ENCODE measurements at regions not wholly inside any gene's neighbourhood (a gene's known extent, or its start where the extent isn't known, plus 50 kb on each side); places are given as distances from the start of the nearest gene placed in this dataset.

GRCh38 chr13:111398196-111398595 is 77.8 kb downstream of the TEX29 start:
- 100% methylated on average over 2 of the region's 3 CpGs for WGBS
- H3K4me3 ChIP-seq: no peak overlapping the region
- intact Hi-C loops (cut with DNase I): no loop called here
- no peak overlapping the region for H3K27ac ChIP-seq (replicated peaks in 1 of 4)
- no peaks in the 10 kb centered on the region for H3K4me1 ChIP-seq
- TF ChIP-seq POLR2AphosphoS5 (IDR thresholded peaks at IDR 0.05) (no peak), POLR2A (IDR thresholded peaks at IDR 0.05; ENCODE audit: low read depth) (no peak), CTCF (IDR thresholded peaks at IDR 0.05) (no peak), EP300 (IDR thresholded peaks at IDR 0.05) (no peak)
- DNase-seq (ENCODE audit: extremely low spot score): no peak
- H3K36me3 ChIP-seq: no peaks in the 10 kb centered on the region
- peaks cover 0 to 17% (median 0%) of the 10 kb centered on the region in 4 donors for H3K27me3 ChIP-seq
- no peaks in the 10 kb centered on the region for H3K9me3 ChIP-seq

- no peak for DNase-seq (ENCODE audit: extremely low spot score)
- Histone ChIP-seq H3K27ac (replicated peaks in 1 of 4) (no peak overlapping the region), H3K4me1 (no peaks in the 10 kb centered on the region), H3K36me3 (no peaks in the 10 kb centered on the region), H3K27me3 (peaks cover 0 to 23% (median 0%) of the 10 kb centered on the region in 4 donors), H3K4me3 (no peak overlapping the region), H3K9me3 (no peaks in the 10 kb centered on the region)
- TF ChIP-seq EP300 (IDR thresholded peaks at IDR 0.05) (no peak), POLR2AphosphoS5 (IDR thresholded peaks at IDR 0.05) (no peak), POLR2A (IDR thresholded peaks at IDR 0.05; ENCODE audit: low read depth) (no peak), CTCF (IDR thresholded peaks at IDR 0.05) (no peak)
- intact Hi-C loops (cut with DNase I): no loop called here
- WGBS: 88% methylated on average over 14 of the region's 18 CpGs
Measured at GRCh38 chr13:111398715-111399299, 78.4 kb downstream of the TEX29 start.

- WGBS: 84% methylated on average over 10 of the region's 11 CpGs
- H3K27me3 ChIP-seq: peaks cover 0 to 29% (median 0%) of the 10 kb centered on the region in 4 donors
- H3K4me1 ChIP-seq: no peaks in the 10 kb centered on the region
- intact Hi-C loops (cut with DNase I): no loop called here
- no peaks in the 10 kb centered on the region for H3K9me3 ChIP-seq
- TF ChIP-seq POLR2AphosphoS5 (IDR thresholded peaks at IDR 0.05) (no peak), CTCF (IDR thresholded peaks at IDR 0.05) (no peak), POLR2A (IDR thresholded peaks at IDR 0.05; ENCODE audit: low read depth) (no peak), EP300 (IDR thresholded peaks at IDR 0.05) (no peak)
- no peak overlapping the region for H3K4me3 ChIP-seq
- no peak for DNase-seq (ENCODE audit: extremely low spot score)
- H3K27ac ChIP-seq (replicated peaks in 1 of 4): no peak overlapping the region
- H3K36me3 ChIP-seq: no peaks in the 10 kb centered on the region
Measured at GRCh38 chr13:111399334-111399733, 78.9 kb downstream of the TEX29 start.

- no peak for TF ChIP-seq POLR2A (IDR thresholded peaks at IDR 0.05; ENCODE audit: low read depth)
- TF ChIP-seq CTCF (IDR thresholded peaks at IDR 0.05): no peak
- no peak for TF ChIP-seq POLR2AphosphoS5 (IDR thresholded peaks at IDR 0.05)
- no peak for TF ChIP-seq EP300 (IDR thresholded peaks at IDR 0.05)
- Histone ChIP-seq H3K27ac (replicated peaks in 1 of 4) (no peak overlapping the region), H3K27me3 (peaks cover 0 to 35% (median 0%) of the 10 kb centered on the region in 4 donors), H3K4me3 (no peak overlapping the region), H3K9me3 (no peaks in the 10 kb centered on the region), H3K4me1 (no peaks in the 10 kb centered on the region), H3K36me3 (no peaks in the 10 kb centered on the region)
- no peak for DNase-seq (ENCODE audit: extremely low spot score)
- WGBS: 81% methylated on average over 16 of the region's 18 CpGs
- intact Hi-C loops (cut with DNase I): no loop called here
Measured at GRCh38 chr13:111399776-111400538, 79.5 kb downstream of the TEX29 start.

Data from esophagus muscularis mucosa (tissue), 4 donors.